ENCODE measurements at regions not wholly inside any gene's neighbourhood (a gene's known extent, or its start where the extent isn't known, plus 50 kb on each side); places are given as distances from the start of the nearest gene placed in this dataset.
"Not testable (repeated sequence)": the region's sequence is repeated elsewhere in the genome, so short reads cannot be mapped to it uniquely, and the experiment has no call there.

DNA sequence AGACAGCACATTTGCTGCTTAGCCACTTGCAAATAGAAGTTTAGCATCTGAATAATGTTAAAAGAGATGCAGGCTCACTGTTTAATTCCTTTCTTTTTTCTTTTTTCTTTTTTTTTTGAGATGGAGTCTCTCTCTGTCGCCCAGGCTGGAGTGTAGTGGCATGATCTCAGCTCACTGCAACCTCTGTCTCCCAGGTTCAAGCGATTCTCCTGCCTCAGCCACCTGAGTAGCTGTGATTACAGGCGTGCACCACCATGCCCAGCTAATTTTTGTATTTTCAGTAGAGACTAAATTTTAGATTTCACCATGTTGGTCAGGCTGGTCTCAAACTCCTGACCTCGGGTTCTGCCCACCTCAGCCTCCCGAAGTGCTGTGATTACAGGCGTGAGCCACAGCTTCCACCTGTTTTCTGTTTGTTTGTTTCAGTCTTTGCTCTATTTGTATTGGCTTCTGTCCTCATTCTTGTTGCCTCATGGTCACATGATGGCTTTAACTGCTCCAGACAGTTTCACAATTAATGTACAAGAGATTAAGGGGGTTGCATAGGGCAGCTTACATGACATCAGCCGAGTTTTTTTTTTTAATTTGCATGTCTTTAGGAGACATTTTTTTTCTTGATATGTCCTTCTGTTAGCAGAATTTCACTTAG is 153.1 kb upstream of the PCDH9 start:
- not testable (repeated sequence) for H3K79me2 ChIP-seq (ENCODE audit: control insufficient read depth in 1 of 2, insufficient read depth in 2 of 2, low read length in 2 of 2); H3K4me1 ChIP-seq (replicated peaks in 1 of 4; ENCODE audit: control insufficient read depth in 3 of 4, insufficient read depth in 4 of 4, low read length in 3 of 4); H4K20me1 ChIP-seq (replicated peaks in 1 of 2; ENCODE audit: control insufficient read depth in 1 of 2, insufficient read depth in 2 of 2, low read length in 2 of 2); H2AK5ac ChIP-seq (ENCODE audit: low read depth, low read length); H3K56ac ChIP-seq (replicated peaks; ENCODE audit: insufficient read length, low read depth, low read length); H3K14ac ChIP-seq (ENCODE audit: insufficient read length); H2BK20ac ChIP-seq (ENCODE audit: low read length); H3K18ac ChIP-seq (ENCODE audit: extremely low read depth, low read length); H3K27me3 ChIP-seq (replicated peaks in 1 of 4; ENCODE audit: control insufficient read depth in 3 of 4, extremely low read depth in 1 of 4, insufficient read depth in 3 of 4, low read length in 3 of 4); DNase-seq (ENCODE audit: low read depth in 1 of 2, low spot score in 2 of 2); H3K27ac ChIP-seq (ENCODE audit: low read depth, low read length); H2BK12ac ChIP-seq (ENCODE audit: low read depth, low read length); H2BK15ac ChIP-seq (ENCODE audit: low read length); H2BK5ac ChIP-seq (ENCODE audit: low read depth, low read length); H3K4me3 ChIP-seq (ENCODE audit: extremely low read depth in 1 of 4, insufficient read depth in 2 of 4, low read depth in 3 of 4, low read length in 4 of 4); H3K4me2 ChIP-seq (ENCODE audit: insufficient read depth in 1 of 2, low read depth in 2 of 2, low read length in 2 of 2); H3K23ac ChIP-seq (ENCODE audit: insufficient read length); H3K9me3 ChIP-seq (ENCODE audit: insufficient read depth in 2 of 2, low read depth in 1 of 2, low read length in 1 of 2); H3K79me1 ChIP-seq (ENCODE audit: low read depth, low read length); H3K23me2 ChIP-seq (ENCODE audit: low read depth, low read length); H3K4ac ChIP-seq (replicated peaks; ENCODE audit: insufficient read length, low read depth, low read length); H4K8ac ChIP-seq (ENCODE audit: extremely low read depth, insufficient read depth, low read length); H4K5ac ChIP-seq (ENCODE audit: insufficient read length, low read depth, low read length); H3K36me3 ChIP-seq (ENCODE audit: control insufficient read depth in 2 of 4, insufficient read depth in 4 of 4, low read length in 3 of 4); H4K91ac ChIP-seq (replicated peaks; ENCODE audit: insufficient read length, low read length); H2BK120ac ChIP-seq (replicated peaks; ENCODE audit: low read depth, low read length); FAIRE-seq; H3K9ac ChIP-seq (replicated peaks in 1 of 4; ENCODE audit: extremely low read depth in 1 of 4, low read depth in 3 of 4, low read length in 3 of 4)
- WGBS, 2 experiments (ENCODE audit: extremely low coverage in 1 of 2, insufficient coverage in 1 of 2, insufficient read length in 1 of 2, insufficient replicate concordance in 2 of 2, low coverage in 1 of 2, low lambda C conversion rate in 2 of 2, missing lambda C conversion rate in 1 of 2), result 93% methylated on average over 5 of the region's 7 CpGs; no CpG with 5 or more reads in 1 of the 2 experiments
- peak overlapping the region; percentile 67; the same call in 1 of the 2 replicates for H2AFZ ChIP-seq (ENCODE audit: low read length)
- ChIA-PET POLR2A (ENCODE audit: partially characterized antibody) (interaction anchor here (0.6 kb wide), 1 partner anchor 111 kb away, joined by 3 read pairs; no protein-coding TSS in a partner anchor), CTCF (ENCODE audit: partially characterized antibody) (interaction anchor here (0.7 to 1.5 kb wide), 3 partner anchors 12 to 33 kb away, joined by 3 to 6 read pairs (median 3); no protein-coding TSS in a partner anchor)

Measured in H1 (cell line).